ENCODE measurements at regions not wholly inside any gene's neighbourhood (a gene's known extent, or its start where the extent isn't known, plus 50 kb on each side); places are given as distances from the start of the nearest gene placed in this dataset.
"Not testable (repeated sequence)": the region's sequence is repeated elsewhere in the genome, so short reads cannot be mapped to it uniquely, and the experiment has no call there.

DNA sequence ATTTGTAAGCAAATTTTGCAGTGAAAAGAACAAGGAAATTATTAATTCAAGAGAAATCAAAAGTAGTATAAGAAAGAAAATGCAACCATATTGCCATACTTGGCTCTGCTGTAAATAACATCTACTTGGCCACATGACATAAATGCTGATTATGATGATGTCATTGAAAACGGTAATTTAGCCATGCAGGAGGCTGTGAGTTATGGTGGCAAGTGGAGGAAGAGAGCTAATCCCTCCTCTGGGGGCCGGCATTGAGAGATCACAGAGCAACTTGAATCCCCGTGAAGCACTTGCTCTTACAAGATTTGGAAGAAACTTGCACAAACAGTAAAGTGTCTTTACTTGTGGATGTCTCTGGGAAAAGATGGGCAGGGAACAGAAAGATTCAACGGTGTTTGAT lies 456.6 kb downstream of the PREX1 start:
- TF ChIP-seq, protein P1, sequence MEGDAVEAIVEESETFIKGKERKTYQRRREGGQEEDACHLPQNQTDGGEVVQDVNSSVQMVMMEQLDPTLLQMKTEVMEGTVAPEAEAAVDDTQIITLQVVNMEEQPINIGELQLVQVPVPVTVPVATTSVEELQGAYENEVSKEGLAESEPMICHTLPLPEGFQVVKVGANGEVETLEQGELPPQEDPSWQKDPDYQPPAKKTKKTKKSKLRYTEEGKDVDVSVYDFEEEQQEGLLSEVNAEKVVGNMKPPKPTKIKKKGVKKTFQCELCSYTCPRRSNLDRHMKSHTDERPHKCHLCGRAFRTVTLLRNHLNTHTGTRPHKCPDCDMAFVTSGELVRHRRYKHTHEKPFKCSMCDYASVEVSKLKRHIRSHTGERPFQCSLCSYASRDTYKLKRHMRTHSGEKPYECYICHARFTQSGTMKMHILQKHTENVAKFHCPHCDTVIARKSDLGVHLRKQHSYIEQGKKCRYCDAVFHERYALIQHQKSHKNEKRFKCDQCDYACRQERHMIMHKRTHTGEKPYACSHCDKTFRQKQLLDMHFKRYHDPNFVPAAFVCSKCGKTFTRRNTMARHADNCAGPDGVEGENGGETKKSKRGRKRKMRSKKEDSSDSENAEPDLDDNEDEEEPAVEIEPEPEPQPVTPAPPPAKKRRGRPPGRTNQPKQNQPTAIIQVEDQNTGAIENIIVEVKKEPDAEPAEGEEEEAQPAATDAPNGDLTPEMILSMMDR (IDR thresholded peaks at IDR 0.05) = no peak
- TF ChIP-seq POLR2A (IDR thresholded peaks at IDR 0.05) = no peak
- Histone ChIP-seq H3K9me3 (peaks cover 0 to 4% (median 0%) of the 10 kb centered on the region in 12 donors), H3K4me3 (no peak overlapping the region), H3K4me1 (peaks cover 0 to 25% (median 8%) of the 10 kb centered on the region in 12 donors), H3K27me3 (peaks cover 0 to 17% (median 0%) of the 10 kb centered on the region in 9 donors), H3K27ac (no peak overlapping the region), H3K36me3 (no peaks in the 10 kb centered on the region)
- DNase-seq (no peak), ATAC-seq (no peak)
- WGBS, 4 donors = 81 to 92% (median 86%) methylated on average over 4 of the region's 4 CpGs
- intact Hi-C loops (cut with DNase I) = no loop called here

DNA sequence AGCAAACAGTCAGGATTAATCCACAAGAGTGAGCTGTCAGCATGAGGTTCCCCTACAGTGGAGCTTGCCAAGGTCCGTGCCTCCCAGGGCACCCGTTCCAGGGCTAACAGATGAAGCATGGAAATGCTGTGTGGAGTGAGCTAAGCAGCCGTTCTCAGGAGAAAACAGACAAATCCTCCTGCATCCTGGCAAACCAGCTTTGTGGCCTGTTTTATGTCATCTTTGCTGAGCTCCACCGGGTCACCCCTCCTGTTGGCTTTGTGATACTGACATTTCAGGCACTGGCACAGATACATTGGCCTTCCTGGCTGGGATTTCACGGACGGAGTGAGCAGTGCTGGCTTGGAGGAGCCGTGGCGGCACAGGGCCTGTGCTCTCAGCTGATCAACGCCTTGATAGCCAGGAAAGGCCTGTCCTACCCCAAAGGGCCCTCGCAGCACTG lies 459.2 kb downstream of the PREX1 start:
- H3K4me3 ChIP-seq; H3K36me3 ChIP-seq; H3K9me3 ChIP-seq; H3K27me3 ChIP-seq; intact Hi-C loops (cut with DNase I): not testable (repeated sequence)
- 39 to 79% (median 45%) methylated on average over 6 to 10 of the region's 10 CpGs for WGBS, 4 donors
- peak overlapping the region in 2 of 12 donors; percentile 29 to 60 for H3K27ac ChIP-seq
- DNase-seq = peak in 1 of 5 donors; percentile 55
- peaks cover 0 to 15% (median 5%) of the 10 kb centered on the region in 12 donors for H3K4me1 ChIP-seq
- peak in 3 of 4 donors; percentile 69 to 84 (median 77) for ATAC-seq

DNA sequence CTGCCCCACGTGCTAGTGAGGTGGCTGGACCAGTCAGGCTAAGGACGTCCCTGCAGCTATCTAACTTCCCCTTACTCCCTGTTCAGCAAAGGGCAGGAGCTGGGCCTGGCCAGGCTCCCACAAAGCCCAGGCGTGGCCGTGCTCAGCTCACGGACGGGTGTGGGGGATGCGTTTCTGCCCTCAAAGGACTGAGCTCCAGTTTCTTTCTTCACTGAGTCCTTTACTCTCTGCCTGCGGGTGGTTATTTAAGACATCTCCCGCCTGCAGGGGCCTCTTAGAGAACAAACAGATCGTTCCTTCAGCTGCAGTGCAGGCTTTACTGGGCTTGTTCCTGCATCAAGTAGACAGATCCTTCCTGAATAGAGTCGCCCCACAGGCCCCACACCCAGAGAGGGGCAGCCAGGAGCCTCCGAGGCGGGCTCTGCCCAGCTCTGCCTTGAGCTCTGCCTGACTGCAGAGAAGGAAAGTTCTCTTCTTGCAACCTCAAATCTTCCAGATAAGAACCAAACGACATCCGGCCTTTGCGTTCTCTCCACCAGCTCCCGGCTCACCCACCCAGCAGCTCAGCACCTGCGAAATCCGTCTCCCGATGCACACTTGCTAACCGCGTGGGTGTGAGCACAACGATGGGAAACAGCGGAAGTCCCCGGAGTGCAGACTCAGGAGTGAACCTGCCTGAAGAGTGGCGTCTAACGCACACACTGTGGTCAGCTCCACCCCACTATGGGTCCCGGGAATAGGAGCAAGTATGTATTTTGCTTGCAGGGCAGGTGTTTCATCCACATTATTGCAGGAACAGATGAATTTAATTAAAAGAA lies 460.0 kb downstream of the PREX1 start:
- WGBS, 4 donors = 40 to 61% (median 47%) methylated on average over 13 to 15 of the region's 28 CpGs
- intact Hi-C loops (cut with DNase I); DNase-seq; H3K36me3 ChIP-seq; H3K27me3 ChIP-seq; H3K9me3 ChIP-seq; H3K4me3 ChIP-seq: not testable (repeated sequence)
- H3K27ac ChIP-seq = peak overlapping the region in 1 of 12 donors; percentile 60
- ATAC-seq = peak; percentile 19 to 60 (median 50)
- peaks cover 0 to 15% (median 5%) of the 10 kb centered on the region in 12 donors for H3K4me1 ChIP-seq

DNA sequence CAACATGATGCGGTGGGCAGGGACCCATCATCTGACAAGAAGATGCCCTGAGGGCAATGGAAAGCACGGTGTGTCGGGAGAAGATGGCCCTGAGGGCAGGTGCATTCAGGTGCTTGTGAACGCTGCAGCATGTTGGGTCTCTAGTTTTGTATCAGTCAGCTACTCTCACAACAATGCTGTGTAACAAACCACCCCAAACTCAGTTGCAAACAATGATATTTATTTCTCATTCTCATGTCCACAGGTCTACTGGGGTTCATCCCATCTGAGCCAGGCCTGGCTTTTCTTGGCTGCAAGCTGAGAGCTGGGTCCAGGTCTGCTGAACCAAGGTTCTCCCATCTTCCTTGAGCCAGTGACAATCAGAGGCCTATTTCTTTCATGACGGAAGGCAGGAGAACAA lies 461.6 kb downstream of the PREX1 start:
- H3K4me1 ChIP-seq = peaks cover 0 to 15% (median 5%) of the 10 kb centered on the region in 12 donors
- no peaks in the 10 kb centered on the region for H3K27me3 ChIP-seq
- H3K4me3 ChIP-seq = no peak overlapping the region
- no peak overlapping the region for H3K27ac ChIP-seq
- no peak for ATAC-seq
- intact Hi-C loops (cut with DNase I) = no loop called here
- DNase-seq = no peak
- no peaks in the 10 kb centered on the region for H3K36me3 ChIP-seq
- 96 to 98% (median 97%) methylated on average over 5 of the region's 5 CpGs for WGBS, 4 donors
- H3K9me3 ChIP-seq = peaks cover 0 to 8% (median 0%) of the 10 kb centered on the region in 12 donors
- TF ChIP-seq POLR2A (IDR thresholded peaks at IDR 0.05) = no peak
- TF ChIP-seq, protein P1 (IDR thresholded peaks at IDR 0.05) = no peak

DNA sequence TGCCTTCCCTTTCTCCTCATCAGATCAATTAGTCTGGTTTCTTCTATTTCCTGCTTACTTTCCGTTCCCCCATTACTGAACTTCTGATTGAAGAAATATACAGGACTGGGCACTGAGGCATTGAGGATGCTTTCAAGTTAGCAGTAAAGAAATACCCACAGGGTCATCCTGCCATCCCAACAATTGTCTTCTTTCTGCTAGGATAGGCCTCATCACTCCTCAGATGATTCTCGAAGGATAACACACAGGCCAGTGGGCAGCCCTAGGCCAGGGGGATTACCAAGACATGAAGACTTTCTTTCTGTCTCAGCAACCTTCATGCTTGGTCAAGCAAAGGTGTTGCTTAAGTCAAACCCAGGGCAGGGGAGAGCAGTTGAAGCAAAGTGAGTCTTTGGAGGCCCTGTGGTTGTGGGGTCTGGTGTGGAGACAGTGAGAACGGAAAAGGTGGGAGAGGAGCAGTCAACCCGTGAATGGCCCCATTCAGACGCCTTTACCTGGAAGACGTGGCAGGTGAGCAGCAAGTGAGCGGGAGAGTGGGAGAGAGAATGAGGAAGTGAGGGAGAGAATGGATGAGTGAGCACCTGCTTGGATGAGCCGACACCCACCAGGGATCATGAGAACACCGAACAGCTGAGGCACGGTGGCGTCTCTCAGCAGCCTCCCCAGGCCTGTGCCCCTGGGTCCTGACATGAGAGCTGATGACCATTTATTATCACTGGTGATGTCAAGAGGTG lies 462.9 kb downstream of the PREX1 start:
- Histone ChIP-seq H3K27ac (no peak overlapping the region), H3K4me1 (peaks cover 0 to 15% (median 5%) of the 10 kb centered on the region in 12 donors), H3K27me3 (no peaks in the 10 kb centered on the region), H3K4me3 (no peak overlapping the region), H3K9me3 (peaks cover 0 to 8% (median 0%) of the 10 kb centered on the region in 12 donors), H3K36me3 (no peaks in the 10 kb centered on the region)
- ATAC-seq (no peak), DNase-seq (no peak)
- 90 to 97% (median 96%) methylated on average over 10 to 11 of the region's 11 CpGs for WGBS, 4 donors
- intact Hi-C loops (cut with DNase I) = no loop called here
- no peak for TF ChIP-seq POLR2A (IDR thresholded peaks at IDR 0.05)
- TF ChIP-seq, protein P1 (IDR thresholded peaks at IDR 0.05) = no peak
